Osteoblast (primary cell): ENCODE measurements at regions not wholly inside any gene's neighbourhood (a gene's known extent, or its start where the extent isn't known, plus 50 kb on each side); places are given as distances from the start of the nearest gene placed in this dataset.

ENCODE experiments used
- DNase-seq: peaks from one replicate; pipeline ENCODE4 v3.0.0; 2011; ENCODE audit warnings: low spot score, mixed read lengths; ENCODE audit not compliant: insufficient read length; ENCODE audit errors: missing footprints
- H2AFZ ChIP-seq: 2 replicates; pipeline ENCODE4 v1.6.0; 2011; ENCODE audit warnings: mild to moderate bottlenecking, low read length
- H3K27ac ChIP-seq: 2 replicates; pipeline ENCODE4 v1.5.1; 2011; ENCODE audit warnings: mild to moderate bottlenecking, low read depth, low read length, moderate library complexity
- H3K27me3 ChIP-seq: 2 replicates; pipeline ENCODE4 v1.6.0; 2012; ENCODE audit warnings: mild to moderate bottlenecking, control low read depth, inconsistent platforms, low read length, moderate library complexity; ENCODE audit not compliant: insufficient read depth
- H3K36me3 ChIP-seq: 2 replicates; pipeline ENCODE4 v1.5.1; 2011; ENCODE audit warnings: mild to moderate bottlenecking, low read length, control low read depth, moderate library complexity; ENCODE audit not compliant: insufficient read depth
- H3K4me1 ChIP-seq: 2 replicates; pipeline ENCODE4 v1.5.1; 2011; ENCODE audit warnings: mild to moderate bottlenecking, low read length, control low read depth, moderate library complexity; ENCODE audit not compliant: insufficient read depth
- H3K4me2 ChIP-seq: 2 replicates; pipeline ENCODE4 v1.6.0; 2011; ENCODE audit warnings: mild to moderate bottlenecking, low read length; ENCODE audit not compliant: insufficient read depth
- H3K4me3 ChIP-seq: fragments of 200-600 bp; sonication (generic); 3 replicates; pipeline ENCODE4 v1.5.1; 2012; ENCODE audit warnings: mild to moderate bottlenecking, low read length, inconsistent platforms; ENCODE audit not compliant: insufficient read depth
- H3K79me2 ChIP-seq: 2 replicates; pipeline ENCODE4 v1.6.0; 2012; ENCODE audit warnings: mild to moderate bottlenecking, low read length, control low read depth, inconsistent platforms; ENCODE audit not compliant: insufficient read depth
- H3K9me3 ChIP-seq: 2 replicates; pipeline ENCODE4 v1.5.1; 2011; ENCODE audit warnings: low read depth, low read length, control low read depth
- H4K20me1 ChIP-seq: 2 replicates; pipeline ENCODE4 v1.6.0; 2012; ENCODE audit warnings: mild to moderate bottlenecking, low read length, control low read depth; ENCODE audit not compliant: insufficient read depth
- TF ChIP-seq, protein P1 (sequence below): IDR thresholded peaks from 2 replicates; pipeline ENCODE4 v1.5.1; 2011; ENCODE audit warnings: mild to moderate bottlenecking, low read depth, low read length, moderate library complexity; ENCODE audit errors: extremely low read depth

GRCh38 chr10:104520653-104521052 lies 120.4 kb upstream of the SORCS3 start:
- Histone ChIP-seq H4K20me1 (no peaks in the 10 kb centered on the region), H3K4me1 (no peaks in the 10 kb centered on the region), H3K4me2 (no peak overlapping the region), H3K27ac (no peak overlapping the region), H3K27me3 (no peaks in the 10 kb centered on the region), H3K79me2 (no peaks in the 10 kb centered on the region), H3K9me3 (no peaks in the 10 kb centered on the region), H2AFZ (no peak overlapping the region), H3K36me3 (no peaks in the 10 kb centered on the region), H3K4me3 (no peak overlapping the region)
- no peak for DNase-seq
- TF ChIP-seq, protein P1, sequence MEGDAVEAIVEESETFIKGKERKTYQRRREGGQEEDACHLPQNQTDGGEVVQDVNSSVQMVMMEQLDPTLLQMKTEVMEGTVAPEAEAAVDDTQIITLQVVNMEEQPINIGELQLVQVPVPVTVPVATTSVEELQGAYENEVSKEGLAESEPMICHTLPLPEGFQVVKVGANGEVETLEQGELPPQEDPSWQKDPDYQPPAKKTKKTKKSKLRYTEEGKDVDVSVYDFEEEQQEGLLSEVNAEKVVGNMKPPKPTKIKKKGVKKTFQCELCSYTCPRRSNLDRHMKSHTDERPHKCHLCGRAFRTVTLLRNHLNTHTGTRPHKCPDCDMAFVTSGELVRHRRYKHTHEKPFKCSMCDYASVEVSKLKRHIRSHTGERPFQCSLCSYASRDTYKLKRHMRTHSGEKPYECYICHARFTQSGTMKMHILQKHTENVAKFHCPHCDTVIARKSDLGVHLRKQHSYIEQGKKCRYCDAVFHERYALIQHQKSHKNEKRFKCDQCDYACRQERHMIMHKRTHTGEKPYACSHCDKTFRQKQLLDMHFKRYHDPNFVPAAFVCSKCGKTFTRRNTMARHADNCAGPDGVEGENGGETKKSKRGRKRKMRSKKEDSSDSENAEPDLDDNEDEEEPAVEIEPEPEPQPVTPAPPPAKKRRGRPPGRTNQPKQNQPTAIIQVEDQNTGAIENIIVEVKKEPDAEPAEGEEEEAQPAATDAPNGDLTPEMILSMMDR = no peak

- Histone ChIP-seq H4K20me1 (no peaks in the 10 kb centered on the region), H3K9me3 (no peaks in the 10 kb centered on the region), H2AFZ (no peak overlapping the region), H3K27me3 (no peaks in the 10 kb centered on the region), H3K36me3 (no peaks in the 10 kb centered on the region), H3K79me2 (no peaks in the 10 kb centered on the region), H3K4me1 (no peaks in the 10 kb centered on the region), H3K4me3 (no peak overlapping the region), H3K27ac (no peak overlapping the region), H3K4me2 (no peak overlapping the region)
- TF ChIP-seq, protein P1 = no peak
- DNase-seq = no peak
Observed at GRCh38 chr10:104521901-104522694, 119.0 kb upstream of the SORCS3 start.

GRCh38 chr10:104526188-104526587 lies 114.9 kb upstream of the SORCS3 start:
- Histone ChIP-seq H3K36me3 (no peaks in the 10 kb centered on the region), H2AFZ (no peak overlapping the region), H3K4me3 (no peak overlapping the region), H3K27ac (no peak overlapping the region), H3K27me3 (no peaks in the 10 kb centered on the region), H3K4me2 (no peak overlapping the region), H3K79me2 (no peaks in the 10 kb centered on the region), H3K4me1 (no peaks in the 10 kb centered on the region), H3K9me3 (no peaks in the 10 kb centered on the region), H4K20me1 (no peaks in the 10 kb centered on the region)
- DNase-seq = no peak
- TF ChIP-seq, protein P1 = no peak

DNA sequence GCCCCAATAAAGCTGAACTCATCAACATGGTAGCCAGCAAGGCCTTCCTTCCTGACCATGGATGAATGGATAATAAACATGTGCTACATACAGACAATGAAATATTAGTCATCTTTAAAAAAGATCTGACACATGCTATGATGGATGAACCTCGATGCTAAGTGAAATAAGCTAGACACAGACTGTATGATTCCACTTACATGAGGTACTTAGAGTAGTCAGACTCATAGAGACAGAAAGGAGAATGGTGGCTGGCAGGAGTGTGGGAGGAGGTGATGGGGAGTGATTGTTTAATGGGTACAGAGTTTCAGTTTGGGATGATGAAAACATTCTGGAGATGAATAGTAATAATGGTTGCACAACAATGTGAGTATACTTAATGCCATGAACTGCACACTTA lies 114.1 kb upstream of the SORCS3 start:
- Histone ChIP-seq H3K9me3 (no peaks in the 10 kb centered on the region), H2AFZ (no peak overlapping the region), H4K20me1 (no peaks in the 10 kb centered on the region), H3K27ac (no peak overlapping the region), H3K27me3 (no peaks in the 10 kb centered on the region), H3K4me1 (no peaks in the 10 kb centered on the region), H3K4me2 (no peak overlapping the region), H3K4me3 (no peak overlapping the region), H3K36me3 (no peaks in the 10 kb centered on the region), H3K79me2 (no peaks in the 10 kb centered on the region)
- no peak for DNase-seq
- TF ChIP-seq, protein P1 = no peak
